KBM-7 (cell line): ENCODE measurements at regions not wholly inside any gene's neighbourhood (a gene's known extent, or its start where the extent isn't known, plus 50 kb on each side); places are given as distances from the start of the nearest gene placed in this dataset.
"Not testable (repeated sequence)": the region's sequence is repeated elsewhere in the genome, so short reads cannot be mapped to it uniquely, and the experiment has no call there.

Source experiments
- DNase-seq: peaks from one replicate; pipeline ENCODE4 v3.0.0-alpha.2; 2015
- in situ Hi-C: fragments of 300-500 bp; cut with MboI; formaldehyde crosslinking; loops from 2 replicates; pipeline ENCODE4 v1.14.3; 2020; ENCODE audit warnings: low sequenced_read_pairs, low pct_unique_long_range_greater_than_20kb, mixed read lengths

- in situ Hi-C loops = no loop called here
- DNase-seq = no peak
Measured at GRCh38 chr5:125413496-125414274, 667.2 kb upstream of the ZNF608 start.

- DNase-seq = no peak
- in situ Hi-C loops = no loop called here
Measured at GRCh38 chr5:125415126-125415525, 668.7 kb upstream of the ZNF608 start.

GRCh38 chr5:125416055-125416454 lies 669.6 kb upstream of the ZNF608 start:
- DNase-seq = no peak
- in situ Hi-C loops = no loop called here

GRCh38 chr5:125421006-125421405 lies 674.6 kb upstream of the ZNF608 start:
- DNase-seq = no peak
- in situ Hi-C loops = no loop called here

- DNase-seq = no peak
- in situ Hi-C loops = no loop called here
Measured at GRCh38 chr5:125422342-125422741, 675.9 kb upstream of the ZNF608 start.

- in situ Hi-C loops = no loop called here
- no peak for DNase-seq
Measured at GRCh38 chr5:125424402-125425141, 678.1 kb upstream of the ZNF608 start.

- in situ Hi-C loops = no loop called here
- DNase-seq = no peak
Measured at GRCh38 chr5:125429498-125429897, 683.1 kb upstream of the ZNF608 start.

GRCh38 chr5:125433457-125433856 lies 687.0 kb upstream of the ZNF608 start:
- DNase-seq = no peak
- in situ Hi-C loops = no loop called here

- no peak for DNase-seq
- in situ Hi-C loops = no loop called here
Measured at GRCh38 chr5:125439243-125439642, 692.8 kb upstream of the ZNF608 start.

- in situ Hi-C loops = no loop called here
- DNase-seq = no peak
Measured at GRCh38 chr5:125440905-125441304, 694.5 kb upstream of the ZNF608 start.

GRCh38 chr5:125446986-125447385 lies 700.5 kb upstream of the ZNF608 start:
- DNase-seq = no peak
- in situ Hi-C loops = no loop called here

GRCh38 chr5:125450771-125451170 lies 704.3 kb upstream of the ZNF608 start:
- in situ Hi-C loops = no loop called here
- DNase-seq = no peak

GRCh38 chr5:125451622-125452021 lies 705.2 kb upstream of the ZNF608 start:
- in situ Hi-C loops = no loop called here
- DNase-seq = no peak

- in situ Hi-C loops = no loop called here
- DNase-seq = no peak
Measured at GRCh38 chr5:125452991-125453390, 706.6 kb upstream of the ZNF608 start.

GRCh38 chr5:125455041-125455440 lies 708.6 kb upstream of the ZNF608 start:
- in situ Hi-C loops = no loop called here

GRCh38 chr5:125456005-125456404 lies 709.6 kb upstream of the ZNF608 start:
- in situ Hi-C loops, DNase-seq: not testable (repeated sequence)

More at GRCh38 chr5:125455041-125455440, 708.6 kb upstream of the ZNF608 start:
- no peak for DNase-seq

- no peak for DNase-seq
- in situ Hi-C loops = no loop called here
Measured at GRCh38 chr5:125457617-125458016, 711.2 kb upstream of the ZNF608 start.

- in situ Hi-C loops, DNase-seq: not testable (repeated sequence)
Measured at GRCh38 chr5:125458949-125459348, 712.5 kb upstream of the ZNF608 start.

- in situ Hi-C loops = no loop called here
- DNase-seq = no peak
Measured at GRCh38 chr5:125461641-125462072, 715.2 kb upstream of the ZNF608 start.

- no peak for DNase-seq
- in situ Hi-C loops = no loop called here
Measured at GRCh38 chr5:125463466-125464092, 717.1 kb upstream of the ZNF608 start.
